WTC11 (cell line): ENCODE measurements at regions not wholly inside any gene's neighbourhood (a gene's known extent, or its start where the extent isn't known, plus 50 kb on each side); places are given as distances from the start of the nearest gene placed in this dataset.

Experiments used
- ATAC-seq: fragments of 200-7000 bp; cut with Tn5 transposase; 2 replicates; pipeline ENCODE4 v1.10.0; 2021; ENCODE audit warnings: mild to moderate bottlenecking, moderate library complexity
- CTCF ChIA-PET: fragments of 300-600 bp; sonication (Branson Sonifier 250); formaldehyde crosslinking; loops from one replicate; lab custom pipeline; 2021; ENCODE audit warnings: antibody characterized with exemption; lab: Charles Lee
- POLR2A ChIA-PET: fragments of 350-600 bp; sonication (Branson Sonifier 250); formaldehyde crosslinking; loops from one replicate; lab custom pipeline; 2021; ENCODE audit warnings: antibody characterized with exemption; lab: Charles Lee
- DNase-seq: peaks from one replicate; pipeline ENCODE4 v3.0.0; 2021; ENCODE audit warnings: low spot score
- H3K27ac Mint-ChIP-seq: 2 replicates; pipeline ENCODE4 v1.8.0; 2021; ENCODE audit warnings: mixed read lengths
- H3K27me3 Mint-ChIP-seq: 2 replicates; pipeline ENCODE4 v1.8.0; 2021; ENCODE audit warnings: low read depth, mild to moderate bottlenecking, moderate library complexity, mixed read lengths
- H3K36me3 Mint-ChIP-seq: 2 replicates; pipeline ENCODE4 v1.8.0; 2021; ENCODE audit warnings: mixed read lengths
- H3K4me1 Mint-ChIP-seq: 2 replicates; pipeline ENCODE4 v1.8.0; 2022; ENCODE audit warnings: mixed read lengths
- H3K4me3 Mint-ChIP-seq: 2 replicates; pipeline ENCODE4 v1.8.0; 2021; ENCODE audit warnings: mild to moderate bottlenecking, moderate library complexity, mixed read lengths
- H3K9me3 Mint-ChIP-seq: 2 replicates; pipeline ENCODE4 v1.8.0; 2021; ENCODE audit warnings: mixed read lengths
- ATF3 ChIP-seq: sonication (generic); formaldehyde crosslinking; conservative IDR thresholded peaks from 2 replicates; pipeline ENCODE4 v1.8.1; 2022; ENCODE audit warnings: mild to moderate bottlenecking, missing genetic modification reagents
- E2F4 ChIP-seq: sonication (generic); formaldehyde crosslinking; IDR thresholded peaks from 2 replicates; pipeline ENCODE4 v1.8.1; 2022; ENCODE audit warnings: low read depth, mild to moderate bottlenecking, moderate library complexity, missing genetic modification reagents, borderline replicate concordance
- IRF1 ChIP-seq: sonication (generic); formaldehyde crosslinking; IDR thresholded peaks from 2 replicates; pipeline ENCODE4 v1.8.0; 2023; ENCODE audit warnings: missing genetic modification reagents
- NFYB ChIP-seq: sonication (generic); formaldehyde crosslinking; conservative IDR thresholded peaks from 2 replicates; pipeline ENCODE4 v1.8.0; 2022; ENCODE audit warnings: low read depth, missing genetic modification reagents
- NR1H2 ChIP-seq: sonication (generic); formaldehyde crosslinking; IDR thresholded peaks from 2 replicates; pipeline ENCODE4 v1.9.0; 2021; ENCODE audit warnings: mild to moderate bottlenecking, moderate library complexity, missing genetic modification reagents
- PREB ChIP-seq: sonication (generic); formaldehyde crosslinking; IDR thresholded peaks from 2 replicates; pipeline ENCODE4 v1.8.1; 2022; ENCODE audit warnings: mild to moderate bottlenecking, missing genetic modification reagents, moderate library complexity, borderline replicate concordance
- TEAD4 ChIP-seq: sonication (generic); formaldehyde crosslinking; IDR thresholded peaks from 2 replicates; pipeline ENCODE4 v1.8.0; 2022; ENCODE audit warnings: mild to moderate bottlenecking, missing genetic modification reagents
- ZBTB21 ChIP-seq: sonication (generic); formaldehyde crosslinking; IDR thresholded peaks from 2 replicates; pipeline ENCODE4 v1.8.1; 2023; ENCODE audit warnings: mild to moderate bottlenecking, missing genetic modification reagents, borderline replicate concordance
- ZNF121 ChIP-seq: sonication (generic); formaldehyde crosslinking; IDR thresholded peaks from 2 replicates; pipeline ENCODE4 v1.8.0; 2023; ENCODE audit warnings: missing genetic modification reagents
- ZNF232 ChIP-seq: sonication (generic); formaldehyde crosslinking; IDR thresholded peaks from 2 replicates; pipeline ENCODE4 v1.8.0; 2022; ENCODE audit warnings: mild to moderate bottlenecking, missing genetic modification reagents
- ZNF317 ChIP-seq: sonication (generic); formaldehyde crosslinking; IDR thresholded peaks from 2 replicates; pipeline ENCODE4 v1.8.1; 2023; ENCODE audit warnings: low read depth, mild to moderate bottlenecking, moderate library complexity, missing genetic modification reagents, borderline replicate concordance
- ZNF416 ChIP-seq: fragments of 250-450 bp; sonication (Bioruptor Pico); IDR thresholded peaks from 2 replicates; pipeline ENCODE4 v1.9.0; 2021; ENCODE audit warnings: mild to moderate bottlenecking, inconsistent platforms
- ZNF671 ChIP-seq: fragments of 250-450 bp; sonication (Bioruptor Pico); IDR thresholded peaks from 2 replicates; pipeline ENCODE4 v1.8.0; 2021; ENCODE audit warnings: mild to moderate bottlenecking
- TF ChIP-seq, protein P1 (sequence below): sonication (generic); formaldehyde crosslinking; IDR thresholded peaks from 2 replicates; pipeline ENCODE4 v1.8.1; 2023; ENCODE audit warnings: mild to moderate bottlenecking, moderate library complexity, missing genetic modification reagents
- TF ChIP-seq, protein P2 (sequence below): sonication (generic); formaldehyde crosslinking; IDR thresholded peaks from 2 replicates; pipeline ENCODE4 v1.8.1; 2023; ENCODE audit warnings: mild to moderate bottlenecking, missing genetic modification reagents, moderate library complexity
- TF ChIP-seq, protein P3 (sequence below): sonication (generic); formaldehyde crosslinking; conservative IDR thresholded peaks from 2 replicates; pipeline ENCODE4 v1.8.1; 2023; ENCODE audit warnings: mild to moderate bottlenecking, low read depth, missing genetic modification reagents, moderate library complexity
- TF ChIP-seq, protein P4 (sequence below): fragments of 250-450 bp; sonication (Bioruptor Pico); IDR thresholded peaks from 2 replicates; pipeline ENCODE4 v1.8.0; 2021; ENCODE audit warnings: mild to moderate bottlenecking

- TF ChIP-seq, protein P1, sequence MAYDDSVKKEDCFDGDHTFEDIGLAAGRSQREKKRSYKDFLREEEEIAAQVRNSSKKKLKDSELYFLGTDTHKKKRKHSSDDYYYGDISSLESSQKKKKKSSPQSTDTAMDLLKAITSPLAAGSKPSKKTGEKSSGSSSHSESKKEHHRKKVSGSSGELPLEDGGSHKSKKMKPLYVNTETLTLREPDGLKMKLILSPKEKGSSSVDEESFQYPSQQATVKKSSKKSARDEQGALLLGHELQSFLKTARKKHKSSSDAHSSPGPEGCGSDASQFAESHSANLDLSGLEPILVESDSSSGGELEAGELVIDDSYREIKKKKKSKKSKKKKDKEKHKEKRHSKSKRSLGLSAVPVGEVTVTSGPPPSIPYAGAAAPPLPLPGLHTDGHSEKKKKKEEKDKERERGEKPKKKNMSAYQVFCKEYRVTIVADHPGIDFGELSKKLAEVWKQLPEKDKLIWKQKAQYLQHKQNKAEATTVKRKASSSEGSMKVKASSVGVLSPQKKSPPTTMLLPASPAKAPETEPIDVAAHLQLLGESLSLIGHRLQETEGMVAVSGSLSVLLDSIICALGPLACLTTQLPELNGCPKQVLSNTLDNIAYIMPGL: no peak
- no peak for TF ChIP-seq TEAD4 (CRISPR knock-in tag)
- TF ChIP-seq, all 79 proteins: peak for 0
Measured at GRCh38 chr2:16727256-16727655, 61.6 kb upstream of the CYRIA start (continued).

DNA sequence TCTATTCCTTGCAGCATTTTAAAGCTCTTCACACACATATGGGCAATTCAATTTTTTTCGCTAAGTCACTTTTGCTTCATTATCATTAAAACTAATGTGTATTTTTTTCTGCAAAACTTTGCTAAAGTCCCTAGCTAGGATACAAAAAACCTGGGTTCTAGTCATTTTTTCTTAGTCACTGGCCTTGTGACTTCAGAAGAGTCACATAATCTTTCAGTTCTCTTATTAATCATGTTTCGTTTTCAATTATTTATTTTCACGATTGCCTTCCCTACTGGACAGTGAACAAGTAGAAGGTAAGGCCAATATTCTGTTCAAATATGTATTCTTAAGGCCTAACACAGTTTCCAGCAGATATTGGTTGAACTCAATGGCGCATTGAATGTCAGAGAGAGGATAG lies 60.9 kb upstream of the CYRIA start:
- TF ChIP-seq IRF1 (no peak), ZNF121 (CRISPR knock-in tag) (no peak), ZNF317 (CRISPR knock-in tag) (no peak), NR1H2 (CRISPR knock-in tag) (no peak), ZNF232 (CRISPR knock-in tag) (no peak), ZBTB21 (no peak), E2F4 (no peak), ZNF671 (no peak), PREB (CRISPR knock-in tag) (no peak), ATF3 (CRISPR knock-in tag) (no peak), NFYB (CRISPR knock-in tag) (no peak)
- TF ChIP-seq, protein P2, sequence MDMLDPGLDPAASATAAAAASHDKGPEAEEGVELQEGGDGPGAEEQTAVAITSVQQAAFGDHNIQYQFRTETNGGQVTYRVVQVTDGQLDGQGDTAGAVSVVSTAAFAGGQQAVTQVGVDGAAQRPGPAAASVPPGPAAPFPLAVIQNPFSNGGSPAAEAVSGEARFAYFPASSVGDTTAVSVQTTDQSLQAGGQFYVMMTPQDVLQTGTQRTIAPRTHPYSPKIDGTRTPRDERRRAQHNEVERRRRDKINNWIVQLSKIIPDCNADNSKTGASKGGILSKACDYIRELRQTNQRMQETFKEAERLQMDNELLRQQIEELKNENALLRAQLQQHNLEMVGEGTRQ (CRISPR knock-in tag): no peak
- TF ChIP-seq, protein P3, sequence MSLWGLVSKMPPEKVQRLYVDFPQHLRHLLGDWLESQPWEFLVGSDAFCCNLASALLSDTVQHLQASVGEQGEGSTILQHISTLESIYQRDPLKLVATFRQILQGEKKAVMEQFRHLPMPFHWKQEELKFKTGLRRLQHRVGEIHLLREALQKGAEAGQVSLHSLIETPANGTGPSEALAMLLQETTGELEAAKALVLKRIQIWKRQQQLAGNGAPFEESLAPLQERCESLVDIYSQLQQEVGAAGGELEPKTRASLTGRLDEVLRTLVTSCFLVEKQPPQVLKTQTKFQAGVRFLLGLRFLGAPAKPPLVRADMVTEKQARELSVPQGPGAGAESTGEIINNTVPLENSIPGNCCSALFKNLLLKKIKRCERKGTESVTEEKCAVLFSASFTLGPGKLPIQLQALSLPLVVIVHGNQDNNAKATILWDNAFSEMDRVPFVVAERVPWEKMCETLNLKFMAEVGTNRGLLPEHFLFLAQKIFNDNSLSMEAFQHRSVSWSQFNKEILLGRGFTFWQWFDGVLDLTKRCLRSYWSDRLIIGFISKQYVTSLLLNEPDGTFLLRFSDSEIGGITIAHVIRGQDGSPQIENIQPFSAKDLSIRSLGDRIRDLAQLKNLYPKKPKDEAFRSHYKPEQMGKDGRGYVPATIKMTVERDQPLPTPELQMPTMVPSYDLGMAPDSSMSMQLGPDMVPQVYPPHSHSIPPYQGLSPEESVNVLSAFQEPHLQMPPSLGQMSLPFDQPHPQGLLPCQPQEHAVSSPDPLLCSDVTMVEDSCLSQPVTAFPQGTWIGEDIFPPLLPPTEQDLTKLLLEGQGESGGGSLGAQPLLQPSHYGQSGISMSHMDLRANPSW: no peak
- no peak for ATAC-seq
- Mint-ChIP-seq H3K27ac (no peak overlapping the region), H3K4me3 (no peak overlapping the region), H3K36me3 (no peaks in the 10 kb centered on the region), H3K27me3 (no peaks in the 10 kb centered on the region), H3K4me1 (peaks cover 10% of the 10 kb centered on the region), H3K9me3 (no peaks in the 10 kb centered on the region)
- DNase-seq: no peak
- CTCF ChIA-PET: interaction anchor here (1.3 kb wide), 1 partner anchor 201 kb away, joined by 3 read pairs; no protein-coding TSS in a partner anchor
- POLR2A ChIA-PET: no interaction called here

DNA sequence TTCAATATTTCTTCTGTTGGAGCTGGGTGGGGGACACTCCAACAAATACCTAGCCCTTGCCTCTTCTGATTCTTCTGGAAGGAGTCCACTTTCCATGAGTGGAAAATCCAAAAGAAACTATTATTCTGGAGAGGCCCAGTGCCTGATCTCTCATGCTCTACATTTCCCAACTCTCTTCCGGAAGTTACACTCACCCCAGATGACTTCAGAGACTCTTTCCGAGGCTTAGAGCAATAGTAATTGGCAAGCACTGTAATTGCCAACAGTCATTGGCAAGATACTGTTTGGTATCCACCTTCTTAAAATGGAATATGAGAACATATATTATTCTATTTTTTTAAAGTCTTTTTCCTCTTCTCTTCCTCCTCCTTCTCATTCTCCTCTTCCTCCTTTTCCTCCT lies 60.5 kb upstream of the CYRIA start:
- ATAC-seq (no peak), DNase-seq (no peak)
- H3K4me1 Mint-ChIP-seq: peaks cover 10% of the 10 kb centered on the region
- H3K4me3 Mint-ChIP-seq: no peak overlapping the region
- ChIA-PET CTCF (no interaction called here), POLR2A (no interaction called here)
- H3K9me3 Mint-ChIP-seq: no peaks in the 10 kb centered on the region
- no peaks in the 10 kb centered on the region for H3K36me3 Mint-ChIP-seq
- H3K27me3 Mint-ChIP-seq: no peaks in the 10 kb centered on the region
- TF ChIP-seq ZNF416 (CRISPR knock-in tag): no peak
- TF ChIP-seq, protein P4, sequence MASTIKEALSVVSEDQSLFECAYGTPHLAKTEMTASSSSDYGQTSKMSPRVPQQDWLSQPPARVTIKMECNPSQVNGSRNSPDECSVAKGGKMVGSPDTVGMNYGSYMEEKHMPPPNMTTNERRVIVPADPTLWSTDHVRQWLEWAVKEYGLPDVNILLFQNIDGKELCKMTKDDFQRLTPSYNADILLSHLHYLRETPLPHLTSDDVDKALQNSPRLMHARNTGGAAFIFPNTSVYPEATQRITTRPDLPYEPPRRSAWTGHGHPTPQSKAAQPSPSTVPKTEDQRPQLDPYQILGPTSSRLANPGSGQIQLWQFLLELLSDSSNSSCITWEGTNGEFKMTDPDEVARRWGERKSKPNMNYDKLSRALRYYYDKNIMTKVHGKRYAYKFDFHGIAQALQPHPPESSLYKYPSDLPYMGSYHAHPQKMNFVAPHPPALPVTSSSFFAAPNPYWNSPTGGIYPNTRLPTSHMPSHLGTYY (CRISPR knock-in tag): no peak
- no peak overlapping the region for H3K27ac Mint-ChIP-seq
